ENCODE measurements at regions not wholly inside any gene's neighbourhood (a gene's known extent, or its start where the extent isn't known, plus 50 kb on each side); places are given as distances from the start of the nearest gene placed in this dataset.

DNA sequence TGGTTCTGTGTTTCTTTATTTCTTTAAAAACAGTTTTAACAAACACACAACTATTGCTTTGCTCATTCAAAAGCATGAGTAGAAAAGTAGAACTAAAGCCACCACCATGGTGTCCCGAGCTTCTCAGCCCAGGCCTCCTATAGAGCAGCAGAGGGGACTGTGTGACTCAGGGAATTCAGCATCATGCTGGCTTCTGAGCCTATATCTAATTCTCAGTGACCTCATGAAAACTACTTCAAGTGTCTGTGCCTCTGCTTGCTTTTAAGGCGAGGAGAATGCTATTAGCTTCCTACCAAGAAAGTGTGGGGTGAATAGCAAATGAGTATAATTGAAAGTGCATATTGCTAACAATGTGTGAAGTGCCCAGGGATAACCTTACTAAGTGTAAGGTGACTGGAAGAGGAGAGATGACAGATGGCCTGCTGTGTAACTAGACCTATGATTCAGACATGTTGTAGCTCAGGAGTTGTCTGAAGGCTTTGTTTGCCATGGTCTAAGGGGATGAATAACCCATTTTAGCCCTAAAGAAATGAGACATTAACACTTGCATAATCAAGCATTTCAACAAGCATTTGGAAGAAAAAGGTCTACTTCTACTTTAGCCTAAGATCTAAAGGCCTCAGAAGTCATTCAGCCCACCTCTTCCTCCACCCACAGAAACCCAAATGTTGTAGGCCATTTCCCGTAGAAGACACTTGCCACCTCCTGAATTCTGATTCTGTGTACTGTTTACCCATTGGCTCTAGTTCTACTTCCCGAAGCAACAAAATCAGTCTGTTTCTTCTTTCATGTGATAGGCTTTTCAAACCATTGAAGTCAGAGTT is 121.5 kb upstream of the ARG1 start:
- no peak overlapping the region for H3K4me2 ChIP-seq (ENCODE audit: low read length)
- no peaks in the 10 kb centered on the region for H3K36me3 ChIP-seq (ENCODE audit: control insufficient read depth, low read length)
- H3K9me3 ChIP-seq (ENCODE audit: control insufficient read depth, insufficient read depth, low read length) = no peaks in the 10 kb centered on the region
- H3K4me1 ChIP-seq (ENCODE audit: control insufficient read depth, low read length) = no peaks in the 10 kb centered on the region
- no peaks in the 10 kb centered on the region for H3F3A ChIP-seq (ENCODE audit: control insufficient read depth, insufficient read depth)
- H3K9me2 ChIP-seq (replicated peaks; ENCODE audit: control insufficient read depth, low read length) = no peaks in the 10 kb centered on the region
- H3K27ac ChIP-seq (ENCODE audit: low read depth, low read length) = no peak overlapping the region
- H3K4me3 ChIP-seq (ENCODE audit: low read length) = no peak overlapping the region
- TF ChIP-seq EZH2phosphoT487 (IDR thresholded peaks at IDR 0.05; ENCODE audit: borderline replicate concordance, low read length) = no peak
- TF ChIP-seq, protein P1, sequence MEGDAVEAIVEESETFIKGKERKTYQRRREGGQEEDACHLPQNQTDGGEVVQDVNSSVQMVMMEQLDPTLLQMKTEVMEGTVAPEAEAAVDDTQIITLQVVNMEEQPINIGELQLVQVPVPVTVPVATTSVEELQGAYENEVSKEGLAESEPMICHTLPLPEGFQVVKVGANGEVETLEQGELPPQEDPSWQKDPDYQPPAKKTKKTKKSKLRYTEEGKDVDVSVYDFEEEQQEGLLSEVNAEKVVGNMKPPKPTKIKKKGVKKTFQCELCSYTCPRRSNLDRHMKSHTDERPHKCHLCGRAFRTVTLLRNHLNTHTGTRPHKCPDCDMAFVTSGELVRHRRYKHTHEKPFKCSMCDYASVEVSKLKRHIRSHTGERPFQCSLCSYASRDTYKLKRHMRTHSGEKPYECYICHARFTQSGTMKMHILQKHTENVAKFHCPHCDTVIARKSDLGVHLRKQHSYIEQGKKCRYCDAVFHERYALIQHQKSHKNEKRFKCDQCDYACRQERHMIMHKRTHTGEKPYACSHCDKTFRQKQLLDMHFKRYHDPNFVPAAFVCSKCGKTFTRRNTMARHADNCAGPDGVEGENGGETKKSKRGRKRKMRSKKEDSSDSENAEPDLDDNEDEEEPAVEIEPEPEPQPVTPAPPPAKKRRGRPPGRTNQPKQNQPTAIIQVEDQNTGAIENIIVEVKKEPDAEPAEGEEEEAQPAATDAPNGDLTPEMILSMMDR (IDR thresholded peaks at IDR 0.05; ENCODE audit: low read depth, low read length, poor library complexity, severe bottlenecking) = no peak
- H3K79me2 ChIP-seq (ENCODE audit: control insufficient read depth, low read length) = no peaks in the 10 kb centered on the region
- H3K27me3 ChIP-seq (ENCODE audit: control insufficient read depth, low read length) = 0 out of 2 replicates have a peak, but pooled peaks cover 4% of the 10 kb centered on the region
- no peaks in the 10 kb centered on the region for H4K20me1 ChIP-seq (ENCODE audit: control insufficient read depth, insufficient read depth, low read depth, low read length)

DNA sequence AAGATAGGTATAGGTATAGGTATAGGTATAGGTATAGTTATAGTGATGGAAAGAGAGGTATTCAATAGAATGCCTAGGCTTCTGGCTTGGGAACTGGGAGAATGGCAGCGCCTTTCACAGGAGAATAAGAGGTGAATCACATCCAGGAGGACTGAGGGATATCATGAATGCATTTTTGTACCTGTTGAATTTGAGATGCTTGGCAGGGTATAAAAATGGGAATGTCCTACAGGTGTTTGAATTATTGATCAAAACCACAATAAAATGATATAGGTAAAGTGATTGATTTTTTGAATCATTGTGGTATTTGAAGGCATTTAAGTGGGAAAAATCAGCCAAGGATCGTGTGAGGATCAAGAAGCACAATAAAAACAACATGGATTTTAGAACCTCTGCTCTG is 119.2 kb upstream of the ARG1 start:
- Histone ChIP-seq H3K79me2 (ENCODE audit: control insufficient read depth, low read length) (no peaks in the 10 kb centered on the region), H3K27ac (ENCODE audit: low read depth, low read length) (no peak overlapping the region), H3K4me1 (ENCODE audit: control insufficient read depth, low read length) (no peaks in the 10 kb centered on the region), H3K9me3 (ENCODE audit: control insufficient read depth, insufficient read depth, low read length) (no peaks in the 10 kb centered on the region), H3K4me3 (ENCODE audit: low read length) (no peak overlapping the region), H3K36me3 (ENCODE audit: control insufficient read depth, low read length) (no peaks in the 10 kb centered on the region), H4K20me1 (ENCODE audit: control insufficient read depth, insufficient read depth, low read depth, low read length) (no peaks in the 10 kb centered on the region), H3K27me3 (ENCODE audit: control insufficient read depth, low read length) (peaks cover 8% of the 10 kb centered on the region), H3K4me2 (ENCODE audit: low read length) (no peak overlapping the region), H3F3A (ENCODE audit: control insufficient read depth, insufficient read depth) (no peaks in the 10 kb centered on the region), H3K9me2 (replicated peaks; ENCODE audit: control insufficient read depth, low read length) (no peaks in the 10 kb centered on the region)
- no peak for TF ChIP-seq EZH2phosphoT487 (IDR thresholded peaks at IDR 0.05; ENCODE audit: borderline replicate concordance, low read length)
- TF ChIP-seq, protein P1 (IDR thresholded peaks at IDR 0.05; ENCODE audit: low read depth, low read length, poor library complexity, severe bottlenecking) = no peak

DNA sequence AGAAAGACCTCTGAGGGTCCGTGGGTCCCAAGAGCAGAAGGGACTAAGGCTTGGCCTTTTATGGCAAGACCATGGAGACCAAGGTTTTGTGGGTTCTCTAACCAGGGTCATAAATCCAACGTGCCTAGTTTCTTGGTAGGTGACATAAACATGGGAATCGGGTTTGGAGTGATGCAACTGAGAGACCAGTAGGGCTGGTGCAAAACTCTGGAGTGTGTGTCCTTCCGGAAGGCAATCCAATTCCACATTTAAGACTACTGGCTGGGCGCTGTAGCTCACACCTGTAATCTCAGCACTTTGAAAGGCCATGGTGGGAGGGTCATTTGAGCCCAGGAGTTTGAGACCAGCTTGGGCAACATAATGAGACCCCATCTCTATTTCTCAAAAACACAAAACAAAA is 116.5 kb upstream of the ARG1 start:
- no peaks in the 10 kb centered on the region for H3K4me1 ChIP-seq (ENCODE audit: control insufficient read depth, low read length)
- H3K79me2 ChIP-seq (ENCODE audit: control insufficient read depth, low read length) = no peaks in the 10 kb centered on the region
- H3K27ac ChIP-seq (ENCODE audit: low read depth, low read length) = no peak overlapping the region
- H4K20me1 ChIP-seq (ENCODE audit: control insufficient read depth, insufficient read depth, low read depth, low read length) = no peaks in the 10 kb centered on the region
- H3K9me3 ChIP-seq (ENCODE audit: control insufficient read depth, insufficient read depth, low read length) = no peaks in the 10 kb centered on the region
- H3K9me2 ChIP-seq (replicated peaks; ENCODE audit: control insufficient read depth, low read length) = no peaks in the 10 kb centered on the region
- no peaks in the 10 kb centered on the region for H3K36me3 ChIP-seq (ENCODE audit: control insufficient read depth, low read length)
- H3K4me3 ChIP-seq (ENCODE audit: low read length) = no peak overlapping the region
- TF ChIP-seq, protein P1 (IDR thresholded peaks at IDR 0.05; ENCODE audit: low read depth, low read length, poor library complexity, severe bottlenecking) = no peak
- TF ChIP-seq EZH2phosphoT487 (IDR thresholded peaks at IDR 0.05; ENCODE audit: borderline replicate concordance, low read length) = no peak
- H3K27me3 ChIP-seq (ENCODE audit: control insufficient read depth, low read length) = peaks cover 8% of the 10 kb centered on the region
- no peaks in the 10 kb centered on the region for H3F3A ChIP-seq (ENCODE audit: control insufficient read depth, insufficient read depth)
- no peak overlapping the region for H3K4me2 ChIP-seq (ENCODE audit: low read length)

All from DOHH2 (cell line).